ENCODE measurements at regions not wholly inside any gene's neighbourhood (a gene's known extent, or its start where the extent isn't known, plus 50 kb on each side); places are given as distances from the start of the nearest gene placed in this dataset.

DNA sequence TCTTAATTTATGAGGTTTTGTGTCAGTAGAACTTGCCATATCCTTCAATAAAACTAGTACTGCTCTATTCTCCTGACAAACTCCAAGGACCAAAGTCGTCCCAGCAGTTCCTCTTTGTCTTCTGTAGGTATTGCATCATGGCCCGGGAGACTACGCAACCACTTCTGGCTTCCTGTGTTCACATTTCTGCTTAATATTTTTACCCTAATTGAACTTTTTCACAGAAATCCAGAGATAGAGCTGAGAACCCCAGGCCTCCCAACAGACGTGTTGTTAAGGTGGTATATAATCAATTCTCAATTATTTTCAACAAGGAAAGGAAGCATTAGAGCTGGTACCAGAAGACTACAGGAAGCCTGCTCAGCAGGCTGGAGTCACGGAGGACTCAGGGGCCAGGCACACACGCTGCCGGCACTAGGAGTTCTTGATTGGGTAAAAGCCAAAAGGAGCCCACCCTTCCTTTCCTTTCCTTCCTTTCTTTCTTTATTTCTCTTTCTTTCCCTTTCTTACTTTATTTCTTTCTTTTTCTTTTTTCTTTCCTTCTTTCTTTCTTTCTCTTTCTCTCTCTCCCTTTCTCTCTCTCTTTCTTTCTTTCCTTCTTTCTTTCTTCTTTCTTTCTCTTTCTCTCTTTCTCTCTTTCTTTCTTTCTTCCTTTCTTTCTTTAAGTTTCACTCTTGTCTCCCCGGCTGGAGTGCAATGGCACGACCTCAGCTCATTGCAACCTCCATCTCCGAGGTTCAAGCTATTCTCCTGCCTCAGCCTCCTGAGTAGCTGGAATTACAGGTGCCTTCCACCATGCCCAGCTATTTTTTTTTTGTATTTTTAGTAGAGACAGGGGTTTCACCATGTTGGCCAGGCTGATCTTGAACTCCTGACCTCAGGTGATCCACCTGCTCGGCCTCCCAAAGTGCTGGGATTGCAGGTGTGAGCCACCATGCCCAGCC, 173.7 kb downstream of the ZBTB18 start:
- DNase-seq, result no peak

DNA sequence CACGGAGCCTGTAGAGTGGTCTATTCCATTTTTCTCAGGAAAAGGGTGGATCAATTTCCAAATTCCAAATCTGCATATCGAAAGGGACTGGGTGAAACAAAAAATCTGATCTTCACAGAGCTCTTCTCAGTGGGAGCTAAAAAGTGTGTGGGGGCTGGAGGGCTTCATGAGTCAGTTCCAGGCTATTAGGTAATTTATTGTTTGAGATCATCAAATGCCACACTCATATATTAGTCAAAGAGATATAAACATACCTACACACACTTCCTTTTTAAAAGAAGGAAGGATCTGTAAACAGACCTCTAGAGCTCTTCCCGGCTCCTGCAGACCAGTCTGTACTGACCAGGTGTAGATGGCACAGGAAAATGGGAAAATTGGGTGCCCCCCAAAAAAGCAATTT, 175.4 kb downstream of the ZBTB18 start:
- DNase-seq, result peak; percentile 54

DNA sequence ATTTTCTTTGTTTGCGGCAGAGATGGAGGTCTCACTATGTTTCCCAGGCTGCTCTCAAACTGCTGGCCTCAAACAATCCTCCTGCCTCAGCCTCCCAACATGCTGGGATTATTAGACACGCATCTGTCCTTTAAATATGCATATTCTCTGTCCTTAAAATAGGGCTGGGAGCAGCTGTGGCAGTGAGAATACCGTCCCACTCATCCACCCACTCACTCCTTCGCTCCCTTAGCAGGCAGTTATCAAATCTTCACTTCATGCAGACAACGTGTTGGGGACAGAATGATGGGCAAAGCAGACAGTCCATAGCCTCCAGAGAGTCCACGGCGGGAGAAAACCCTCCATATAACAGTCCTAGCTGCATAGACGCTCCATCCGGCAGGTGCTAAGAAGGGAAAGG, 179.4 kb downstream of the ZBTB18 start:
- DNase-seq, result no peak

DNA sequence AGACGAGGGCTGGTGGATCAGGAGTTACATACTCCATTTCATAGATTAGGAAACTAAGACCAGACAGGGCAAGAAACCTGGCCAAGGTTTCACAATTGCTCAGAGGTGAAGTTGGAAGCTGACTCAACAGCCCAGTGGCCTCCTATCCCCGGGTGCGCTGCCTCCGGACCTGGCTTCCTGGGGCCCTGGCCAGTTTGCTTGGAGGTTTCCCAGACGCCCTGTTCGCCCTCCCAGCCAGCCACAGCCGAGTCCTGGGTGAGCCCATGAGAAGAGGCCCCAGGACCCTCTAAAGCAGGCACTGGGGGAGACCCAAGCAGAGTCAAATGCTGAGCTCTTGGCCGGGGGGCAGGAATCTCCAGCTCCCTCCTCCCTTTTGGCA, 180.1 kb downstream of the ZBTB18 start:
- peak; percentile 16 for DNase-seq

DNA sequence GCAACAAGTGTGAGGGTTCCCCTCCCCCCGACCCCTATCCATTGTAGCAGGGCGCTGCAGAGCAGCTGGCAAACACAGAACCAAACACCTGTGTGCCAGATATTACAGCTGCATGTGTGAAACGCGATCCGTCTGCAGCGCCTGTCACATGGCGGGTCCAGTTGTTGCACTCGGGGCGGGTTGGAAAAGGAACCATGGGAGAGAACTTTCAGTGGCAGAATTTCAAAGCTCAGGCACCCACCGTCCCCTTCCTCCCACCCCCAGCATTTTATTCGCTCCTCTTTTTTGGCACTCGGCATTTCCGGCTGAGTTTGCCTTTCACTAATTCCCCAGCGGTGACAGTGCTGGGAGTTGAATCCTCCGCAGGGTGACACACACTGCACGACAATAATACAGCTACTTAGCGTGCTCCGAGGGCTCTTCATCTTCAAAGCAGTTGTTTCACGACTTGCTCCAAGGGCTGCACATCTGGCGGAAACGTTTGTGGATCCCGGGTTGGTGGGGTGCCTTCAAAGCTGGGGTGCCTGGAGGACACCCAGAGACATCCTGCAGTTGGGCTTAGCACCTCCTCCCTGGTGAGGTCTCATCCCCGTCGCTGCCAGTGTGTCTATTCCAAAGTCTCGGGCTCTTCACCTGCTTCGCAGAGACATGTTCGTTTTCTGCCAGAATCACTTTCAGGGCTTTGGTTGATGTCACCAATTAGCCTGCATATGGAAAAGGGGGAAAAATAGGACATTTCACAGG, 180.7 kb downstream of the ZBTB18 start:
- peak; percentile 50 for DNase-seq

- no peak for DNase-seq
Measured at GRCh38 chr1:244234009-244234643, 183.0 kb downstream of the ZBTB18 start.

DNA sequence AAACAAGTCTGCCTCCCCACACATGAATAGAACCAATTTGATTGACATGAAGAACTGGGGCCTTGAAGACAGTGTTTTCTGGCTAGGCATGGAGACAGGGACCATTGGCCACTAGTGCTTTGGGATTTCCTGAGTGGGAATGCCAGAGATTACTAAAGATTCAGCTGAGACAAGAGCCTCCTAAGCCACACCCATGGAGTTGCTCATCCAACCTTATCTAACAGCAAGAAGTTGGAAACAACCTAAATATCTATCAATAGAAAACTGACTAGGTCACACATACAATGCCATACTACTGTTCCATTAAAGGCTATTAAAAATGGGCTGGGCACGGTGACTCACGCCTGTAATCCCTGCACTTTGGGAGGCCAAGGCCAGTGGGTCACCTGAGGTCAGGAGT, 184.1 kb downstream of the ZBTB18 start:
- DNase-seq, result no peak

GRCh38 chr1:244236101-244236500, 185.0 kb downstream of the ZBTB18 start:
- no peak for DNase-seq

DNA sequence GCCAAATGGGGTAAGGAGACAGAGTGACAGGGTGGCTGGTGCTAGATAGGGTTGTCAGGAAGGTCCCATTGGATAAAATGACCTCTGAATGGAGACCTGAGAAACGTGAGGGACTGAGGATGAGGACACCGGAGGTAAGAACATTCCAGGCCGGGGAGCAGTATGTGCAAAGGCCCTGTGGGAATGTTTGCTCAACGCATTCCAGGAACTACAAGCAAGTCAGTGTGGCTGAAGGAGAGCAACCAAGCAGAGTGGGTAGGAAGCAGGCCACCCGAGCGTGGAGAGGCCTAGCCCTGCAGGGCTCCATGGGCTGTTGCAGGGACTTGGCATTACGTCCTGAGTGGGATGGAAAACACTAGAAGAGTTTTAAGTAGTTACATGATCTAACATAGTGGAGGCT, 185.6 kb downstream of the ZBTB18 start:
- no peak for DNase-seq

DNA sequence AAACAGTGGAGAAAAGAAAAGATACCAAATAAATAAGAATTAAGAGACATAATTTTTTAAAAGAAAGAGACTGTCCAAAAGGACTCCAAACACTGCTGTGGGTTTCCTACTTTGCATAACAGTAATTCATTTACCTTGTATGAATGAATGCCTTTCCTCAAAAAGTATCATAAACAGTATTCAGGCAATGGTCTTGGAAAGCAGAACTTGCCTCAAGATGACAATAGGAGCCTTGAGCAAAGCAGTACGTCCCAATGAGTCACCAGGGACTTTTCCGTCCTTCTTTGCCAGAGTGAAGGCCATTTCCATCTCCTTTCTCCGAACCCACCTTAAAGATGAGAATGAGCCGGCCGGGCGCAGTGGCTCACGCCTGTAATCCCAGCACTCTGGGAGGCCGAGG, 186.4 kb downstream of the ZBTB18 start:
- DNase-seq, result no peak

GRCh38 chr1:244239261-244239770, 188.2 kb downstream of the ZBTB18 start:
- peak; percentile 10 for DNase-seq

GRCh38 chr1:244241438-244241837, 190.4 kb downstream of the ZBTB18 start:
- DNase-seq, result no peak

DNA sequence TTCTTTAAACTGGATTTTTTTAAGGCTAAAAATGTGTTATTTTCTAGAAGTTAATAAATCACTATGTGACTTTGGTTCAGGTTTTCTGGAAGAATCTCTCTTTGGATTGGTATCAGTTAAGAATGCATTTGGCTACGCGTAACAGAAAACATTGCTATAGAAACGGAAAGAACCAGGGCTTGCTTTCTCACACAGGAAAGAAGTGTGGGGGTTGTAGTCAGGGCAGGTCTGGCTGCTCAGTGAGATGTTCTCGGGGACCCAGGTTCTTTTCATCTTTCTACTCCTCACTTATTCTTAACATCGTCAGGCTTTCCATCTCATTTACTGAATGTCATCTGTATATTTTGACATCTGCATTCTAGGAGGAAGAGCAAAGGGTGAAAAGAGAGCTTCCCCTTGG, 191.4 kb downstream of the ZBTB18 start:
- DNase-seq, result no peak

DNA sequence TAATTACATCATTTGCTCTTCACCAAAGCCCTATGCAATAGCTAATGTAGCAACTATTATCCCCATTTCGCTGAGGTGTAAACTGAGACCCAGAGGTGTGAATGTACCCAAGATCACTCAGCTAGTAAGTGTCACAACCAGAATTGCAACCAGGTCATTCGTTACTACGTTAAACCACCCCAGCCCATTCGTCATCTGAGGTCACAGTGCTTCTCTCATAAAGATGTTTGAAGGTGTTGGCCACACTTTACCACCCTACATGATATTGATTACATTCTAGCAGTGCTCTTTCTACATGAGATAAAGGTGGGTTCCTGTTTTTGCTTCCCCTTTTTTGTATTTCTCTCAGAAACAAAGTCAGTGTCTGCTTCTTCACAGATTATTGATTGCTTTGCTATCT, 195.3 kb downstream of the ZBTB18 start:
- DNase-seq, result no peak

DNA sequence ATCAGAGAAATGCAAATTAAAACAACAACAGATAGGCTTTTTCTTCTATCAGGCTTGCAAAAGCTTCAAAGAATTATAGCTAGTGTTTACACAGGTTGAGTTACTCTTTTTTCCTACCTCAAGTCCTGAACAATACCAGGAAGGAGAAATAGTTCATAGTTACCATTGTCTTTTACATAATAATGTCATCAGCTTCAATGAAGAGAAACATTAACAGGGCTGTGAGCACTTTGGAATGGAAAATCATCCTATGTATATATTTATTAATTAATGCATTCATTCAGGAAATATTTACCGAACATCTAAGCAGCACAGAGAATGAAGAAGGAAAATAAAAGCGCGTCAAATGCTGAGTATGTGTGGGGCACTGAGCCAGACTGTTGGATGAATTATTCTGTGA, 197.3 kb downstream of the ZBTB18 start:
- DNase-seq, result no peak

- DNase-seq, result no peak
Measured at GRCh38 chr1:244252211-244252610, 199.5 kb downstream of the ADSS2 start.

DNA sequence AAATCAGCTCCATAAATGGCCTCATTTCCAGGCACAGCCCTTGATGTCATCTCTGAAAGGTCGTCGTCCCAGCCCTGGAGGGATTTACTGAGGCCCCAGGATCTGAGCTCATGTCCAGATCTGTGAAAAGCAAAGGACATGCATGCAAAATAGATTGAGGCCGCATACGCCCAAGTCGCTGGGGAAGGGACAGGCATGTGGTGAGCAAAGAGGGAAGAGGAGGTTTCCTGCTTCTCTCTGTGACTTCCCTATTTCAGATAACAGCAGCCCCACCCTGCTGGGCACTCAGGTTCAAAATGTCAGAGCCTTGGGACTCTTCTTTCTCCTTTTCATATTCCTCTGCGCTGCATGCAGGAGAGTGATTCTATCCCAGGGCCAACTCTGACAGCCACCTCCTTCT, 197.2 kb downstream of the ADSS2 start:
- no peak for DNase-seq

- DNase-seq, result no peak
Measured at GRCh38 chr1:244255426-244255965, 196.2 kb downstream of the ADSS2 start.

DNA sequence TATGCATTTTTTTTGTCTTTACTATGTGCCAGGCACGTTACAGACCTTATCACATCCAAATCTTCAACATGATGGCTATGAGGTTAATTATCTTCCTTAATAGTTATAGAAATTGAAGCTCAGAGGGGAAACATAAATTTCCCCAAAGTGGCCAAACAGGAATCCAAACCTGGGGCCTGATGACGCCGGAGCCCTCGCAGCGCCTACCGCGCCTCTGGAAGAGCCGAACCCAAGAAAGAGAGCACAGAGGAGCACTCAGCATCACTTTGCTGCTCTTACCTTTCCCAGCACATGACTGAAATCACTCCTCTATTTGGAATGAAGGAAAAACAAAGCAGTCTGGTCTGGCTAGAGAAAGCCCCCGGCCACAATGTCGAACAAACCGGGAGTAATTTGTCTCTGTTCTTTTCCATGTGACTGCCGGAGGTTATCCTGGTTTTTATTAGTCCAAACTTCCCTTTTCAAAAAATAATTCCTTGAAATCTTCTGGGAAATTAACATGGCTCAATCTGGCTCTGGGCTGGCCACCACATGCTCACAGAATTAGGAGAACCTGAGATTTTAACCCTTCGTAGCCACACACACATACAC, 195.5 kb downstream of the ADSS2 start:
- DNase-seq, result no peak

DNA sequence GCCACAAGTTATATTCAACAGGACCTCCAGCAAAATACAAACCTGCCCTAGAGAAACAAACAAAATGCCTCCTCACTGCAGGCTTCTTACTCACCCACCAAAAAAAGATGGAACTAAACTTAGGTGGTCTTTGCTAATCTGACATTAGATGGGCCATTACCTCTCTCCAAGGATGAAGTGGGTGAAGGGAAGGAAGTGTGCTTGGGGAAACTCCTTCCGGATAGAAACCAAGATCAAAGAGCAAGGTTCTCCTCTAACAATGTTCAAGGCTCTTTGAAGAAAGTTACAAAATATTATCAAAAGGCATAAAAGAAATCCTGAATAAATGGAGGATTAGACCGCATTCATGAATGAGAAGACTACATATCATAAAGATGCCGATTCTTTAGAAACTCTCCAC, 187.5 kb downstream of the ADSS2 start:
- no peak for DNase-seq

GRCh38 chr1:244265507-244265906, 186.2 kb downstream of the ADSS2 start:
- DNase-seq, result no peak

DNA sequence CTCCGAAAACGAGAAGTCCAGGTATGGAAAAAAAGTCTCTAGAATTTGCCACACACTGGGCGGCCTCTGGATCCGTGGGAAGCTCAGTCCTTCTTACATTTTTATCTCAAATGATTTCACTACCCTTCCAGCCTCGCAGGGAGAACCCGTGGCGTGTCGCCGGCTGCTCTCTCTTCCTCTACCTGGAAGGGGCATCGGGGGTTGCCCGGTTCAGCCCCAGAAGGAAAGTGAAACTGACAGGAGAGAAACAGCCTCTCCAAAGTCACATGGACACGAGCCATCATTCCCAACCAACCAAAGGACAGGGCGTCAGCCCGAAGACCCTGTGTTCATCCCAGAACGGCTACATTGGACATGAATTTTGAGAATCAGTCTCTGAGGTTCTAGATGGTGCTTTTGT, 182.5 kb downstream of the ADSS2 start:
- DNase-seq, result no peak

DNA sequence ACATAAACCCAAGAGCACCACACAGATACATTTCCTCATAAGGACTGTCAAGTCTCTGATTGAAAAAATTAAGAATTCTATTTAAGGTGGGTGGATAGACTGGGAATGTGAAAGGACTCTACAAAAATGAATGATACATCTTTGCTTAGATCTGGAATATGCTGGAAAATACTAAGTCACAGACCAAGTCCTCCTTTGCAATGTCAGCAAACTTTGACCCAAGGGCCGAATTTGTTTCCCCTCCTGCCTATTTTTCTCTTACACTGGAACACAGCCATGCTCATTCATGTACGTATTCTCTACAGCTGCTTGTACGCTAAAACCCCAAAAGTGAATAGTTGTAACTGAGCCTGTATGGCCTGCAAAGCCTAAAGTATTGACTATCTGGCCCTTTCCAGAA, 180.7 kb downstream of the ADSS2 start:
- DNase-seq, result no peak

Data from EL (cell line).